ENCODE measurements at regions not wholly inside any gene's neighbourhood (a gene's known extent, or its start where the extent isn't known, plus 50 kb on each side); places are given as distances from the start of the nearest gene placed in this dataset.

DNA sequence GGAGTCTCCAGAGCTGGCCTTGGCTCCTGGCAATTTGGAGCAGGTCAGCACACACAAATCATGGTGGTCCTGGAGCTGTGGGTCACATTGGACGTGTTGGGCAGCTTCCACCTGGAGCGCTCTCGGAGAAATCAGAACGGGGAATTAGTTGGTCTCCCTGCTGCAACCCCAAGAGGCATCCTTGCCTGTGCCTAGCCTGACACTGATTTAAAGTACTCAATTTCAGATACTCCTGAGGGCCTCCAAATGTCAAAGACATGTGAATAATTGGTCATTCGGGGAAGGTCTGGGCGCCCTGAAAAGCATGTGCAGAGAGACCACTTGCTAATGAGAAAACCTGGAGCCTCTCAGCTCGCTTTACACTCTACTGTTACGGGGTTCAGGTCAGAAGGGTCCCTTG, 145.5 kb upstream of the AGAP1 start:
- no peaks in the 10 kb centered on the region for H3K9me3 ChIP-seq (ENCODE audit: control insufficient read depth, insufficient read depth, low read depth, low read length)
- CTCF ChIA-PET, result no interaction called here
- H3K4me1 ChIP-seq (ENCODE audit: control insufficient read depth, insufficient read depth, low read length), result no peaks in the 10 kb centered on the region
- POLR2A ChIA-PET, result no interaction called here
- H3K4me3 ChIP-seq (ENCODE audit: low read depth, low read length), result no peak overlapping the region
- H3K27ac ChIP-seq (ENCODE audit: extremely low read depth, low read depth, low read length), result no peak overlapping the region
- H3K36me3 ChIP-seq (ENCODE audit: control insufficient read depth in 2 of 2, insufficient read depth in 1 of 2, low read length in 2 of 2), result no peaks in the 10 kb centered on the region
- TF ChIP-seq ZNF211 (tag by site-specific recombination; IDR thresholded peaks at IDR 0.05; ENCODE audit: low read depth) (no peak), ZNF24 (tag by site-specific recombination; IDR thresholded peaks at IDR 0.05) (no peak), ZNF157 (tag by site-specific recombination; IDR thresholded peaks at IDR 0.05) (no peak), ZNF404 (tag by site-specific recombination; IDR thresholded peaks at IDR 0.05) (no peak), ZFP37 (tag by site-specific recombination; IDR thresholded peaks at IDR 0.05) (no peak)

DNA sequence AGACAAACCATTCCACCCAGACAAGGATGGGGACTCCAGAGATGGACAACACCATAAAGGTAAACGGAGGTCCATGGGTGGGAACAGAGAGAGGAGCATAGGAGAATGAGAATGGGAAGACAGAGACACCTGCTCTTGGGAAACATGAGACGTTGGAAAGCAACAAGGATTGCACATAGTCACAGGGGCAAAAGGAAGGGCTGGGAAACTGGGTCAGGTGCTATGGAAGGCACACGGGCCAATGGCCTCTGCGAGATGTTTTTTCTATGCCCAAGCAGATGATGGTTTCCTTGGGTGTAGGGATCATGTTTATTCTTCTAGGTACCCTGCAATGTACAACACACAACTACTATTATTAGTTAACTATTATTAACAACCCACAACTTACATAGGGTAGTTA, 143.6 kb upstream of the AGAP1 start:
- no peak overlapping the region for H3K27ac ChIP-seq (ENCODE audit: extremely low read depth, low read depth, low read length)
- no peaks in the 10 kb centered on the region for H3K36me3 ChIP-seq (ENCODE audit: control insufficient read depth in 2 of 2, insufficient read depth in 1 of 2, low read length in 2 of 2)
- H3K9me3 ChIP-seq (ENCODE audit: control insufficient read depth, insufficient read depth, low read depth, low read length), result no peaks in the 10 kb centered on the region
- POLR2A ChIA-PET, result no interaction called here
- H3K4me1 ChIP-seq (ENCODE audit: control insufficient read depth, insufficient read depth, low read length), result no peaks in the 10 kb centered on the region
- H3K4me3 ChIP-seq (ENCODE audit: low read depth, low read length), result no peak overlapping the region
- TF ChIP-seq, protein P1, sequence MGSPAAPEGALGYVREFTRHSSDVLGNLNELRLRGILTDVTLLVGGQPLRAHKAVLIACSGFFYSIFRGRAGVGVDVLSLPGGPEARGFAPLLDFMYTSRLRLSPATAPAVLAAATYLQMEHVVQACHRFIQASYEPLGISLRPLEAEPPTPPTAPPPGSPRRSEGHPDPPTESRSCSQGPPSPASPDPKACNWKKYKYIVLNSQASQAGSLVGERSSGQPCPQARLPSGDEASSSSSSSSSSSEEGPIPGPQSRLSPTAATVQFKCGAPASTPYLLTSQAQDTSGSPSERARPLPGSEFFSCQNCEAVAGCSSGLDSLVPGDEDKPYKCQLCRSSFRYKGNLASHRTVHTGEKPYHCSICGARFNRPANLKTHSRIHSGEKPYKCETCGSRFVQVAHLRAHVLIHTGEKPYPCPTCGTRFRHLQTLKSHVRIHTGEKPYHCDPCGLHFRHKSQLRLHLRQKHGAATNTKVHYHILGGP (tag by site-specific recombination; IDR thresholded peaks at IDR 0.05), result no peak
- TF ChIP-seq, protein P2, sequence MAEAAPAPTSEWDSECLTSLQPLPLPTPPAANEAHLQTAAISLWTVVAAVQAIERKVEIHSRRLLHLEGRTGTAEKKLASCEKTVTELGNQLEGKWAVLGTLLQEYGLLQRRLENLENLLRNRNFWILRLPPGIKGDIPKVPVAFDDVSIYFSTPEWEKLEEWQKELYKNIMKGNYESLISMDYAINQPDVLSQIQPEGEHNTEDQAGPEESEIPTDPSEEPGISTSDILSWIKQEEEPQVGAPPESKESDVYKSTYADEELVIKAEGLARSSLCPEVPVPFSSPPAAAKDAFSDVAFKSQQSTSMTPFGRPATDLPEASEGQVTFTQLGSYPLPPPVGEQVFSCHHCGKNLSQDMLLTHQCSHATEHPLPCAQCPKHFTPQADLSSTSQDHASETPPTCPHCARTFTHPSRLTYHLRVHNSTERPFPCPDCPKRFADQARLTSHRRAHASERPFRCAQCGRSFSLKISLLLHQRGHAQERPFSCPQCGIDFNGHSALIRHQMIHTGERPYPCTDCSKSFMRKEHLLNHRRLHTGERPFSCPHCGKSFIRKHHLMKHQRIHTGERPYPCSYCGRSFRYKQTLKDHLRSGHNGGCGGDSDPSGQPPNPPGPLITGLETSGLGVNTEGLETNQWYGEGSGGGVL (tag by site-specific recombination; IDR thresholded peaks at IDR 0.05), result no peak
- TF ChIP-seq ZNF433 (tag by site-specific recombination; IDR thresholded peaks at IDR 0.05; ENCODE audit: low read depth) (no peak), GLI4 (tag by site-specific recombination; IDR thresholded peaks at IDR 0.05) (no peak), ZNF112 (tag by site-specific recombination; IDR thresholded peaks at IDR 0.05) (no peak), GFI1B (tag by site-specific recombination; IDR thresholded peaks at IDR 0.05) (no peak), OSR2 (tag by site-specific recombination; IDR thresholded peaks at IDR 0.05) (no peak), ZNF292 (tag by site-specific recombination; IDR thresholded peaks at IDR 0.05; ENCODE audit: borderline replicate concordance, low read depth) (no peak), SALL2 (tag by site-specific recombination; IDR thresholded peaks at IDR 0.05; ENCODE audit: borderline replicate concordance) (no peak), IKZF3 (tag by site-specific recombination; IDR thresholded peaks at IDR 0.05) (no peak), ZNF211 (tag by site-specific recombination; IDR thresholded peaks at IDR 0.05; ENCODE audit: low read depth) (no peak), ZNF423 (tag by site-specific recombination; IDR thresholded peaks at IDR 0.05) (no peak), ZXDB (tag by site-specific recombination; IDR thresholded peaks at IDR 0.05) (no peak)
- TF ChIP-seq, protein P3, sequence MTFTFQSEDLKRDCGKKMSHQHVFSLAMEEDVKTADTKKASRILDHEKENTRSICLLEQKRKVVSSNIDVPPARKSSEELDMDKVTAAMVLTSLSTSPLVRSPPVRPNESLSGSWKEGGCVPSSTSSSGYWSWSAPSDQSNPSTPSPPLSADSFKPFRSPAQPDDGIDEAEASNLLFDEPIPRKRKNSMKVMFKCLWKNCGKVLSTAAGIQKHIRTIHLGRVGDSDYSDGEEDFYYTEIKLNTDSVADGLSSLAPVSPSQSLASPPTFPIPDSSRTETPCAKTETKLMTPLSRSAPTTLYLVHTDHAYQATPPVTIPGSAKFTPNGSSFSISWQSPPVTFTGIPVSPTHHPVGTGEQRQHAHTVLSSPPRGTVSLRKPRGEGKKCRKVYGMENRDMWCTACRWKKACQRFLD (tag by site-specific recombination; IDR thresholded peaks at IDR 0.05), result no peak
- TF ChIP-seq, protein P4, sequence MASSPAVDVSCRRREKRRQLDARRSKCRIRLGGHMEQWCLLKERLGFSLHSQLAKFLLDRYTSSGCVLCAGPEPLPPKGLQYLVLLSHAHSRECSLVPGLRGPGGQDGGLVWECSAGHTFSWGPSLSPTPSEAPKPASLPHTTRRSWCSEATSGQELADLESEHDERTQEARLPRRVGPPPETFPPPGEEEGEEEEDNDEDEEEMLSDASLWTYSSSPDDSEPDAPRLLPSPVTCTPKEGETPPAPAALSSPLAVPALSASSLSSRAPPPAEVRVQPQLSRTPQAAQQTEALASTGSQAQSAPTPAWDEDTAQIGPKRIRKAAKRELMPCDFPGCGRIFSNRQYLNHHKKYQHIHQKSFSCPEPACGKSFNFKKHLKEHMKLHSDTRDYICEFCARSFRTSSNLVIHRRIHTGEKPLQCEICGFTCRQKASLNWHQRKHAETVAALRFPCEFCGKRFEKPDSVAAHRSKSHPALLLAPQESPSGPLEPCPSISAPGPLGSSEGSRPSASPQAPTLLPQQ (tag by site-specific recombination; IDR thresholded peaks at IDR 0.05), result no peak
- TF ChIP-seq, protein P5, sequence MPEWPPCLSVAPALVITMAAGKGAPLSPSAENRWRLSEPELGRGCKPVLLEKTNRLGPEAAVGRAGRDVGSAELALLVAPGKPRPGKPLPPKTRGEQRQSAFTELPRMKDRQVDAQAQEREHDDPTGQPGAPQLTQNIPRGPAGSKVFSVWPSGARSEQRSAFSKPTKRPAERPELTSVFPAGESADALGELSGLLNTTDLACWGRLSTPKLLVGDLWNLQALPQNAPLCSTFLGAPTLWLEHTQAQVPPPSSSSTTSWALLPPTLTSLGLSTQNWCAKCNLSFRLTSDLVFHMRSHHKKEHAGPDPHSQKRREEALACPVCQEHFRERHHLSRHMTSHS (tag by site-specific recombination; IDR thresholded peaks at IDR 0.05), result no peak
- TF ChIP-seq, protein P6, sequence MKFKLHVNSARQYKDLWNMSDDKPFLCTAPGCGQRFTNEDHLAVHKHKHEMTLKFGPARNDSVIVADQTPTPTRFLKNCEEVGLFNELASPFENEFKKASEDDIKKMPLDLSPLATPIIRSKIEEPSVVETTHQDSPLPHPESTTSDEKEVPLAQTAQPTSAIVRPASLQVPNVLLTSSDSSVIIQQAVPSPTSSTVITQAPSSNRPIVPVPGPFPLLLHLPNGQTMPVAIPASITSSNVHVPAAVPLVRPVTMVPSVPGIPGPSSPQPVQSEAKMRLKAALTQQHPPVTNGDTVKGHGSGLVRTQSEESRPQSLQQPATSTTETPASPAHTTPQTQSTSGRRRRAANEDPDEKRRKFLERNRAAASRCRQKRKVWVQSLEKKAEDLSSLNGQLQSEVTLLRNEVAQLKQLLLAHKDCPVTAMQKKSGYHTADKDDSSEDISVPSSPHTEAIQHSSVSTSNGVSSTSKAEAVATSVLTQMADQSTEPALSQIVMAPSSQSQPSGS (tag by site-specific recombination; IDR thresholded peaks at IDR 0.05; ENCODE audit: low read depth), result no peak
- CTCF ChIA-PET, result no interaction called here

Measured in HEK293 (cell line).